ENCODE measurements at regions not wholly inside any gene's neighbourhood (a gene's known extent, or its start where the extent isn't known, plus 50 kb on each side); places are given as distances from the start of the nearest gene placed in this dataset.

DNA sequence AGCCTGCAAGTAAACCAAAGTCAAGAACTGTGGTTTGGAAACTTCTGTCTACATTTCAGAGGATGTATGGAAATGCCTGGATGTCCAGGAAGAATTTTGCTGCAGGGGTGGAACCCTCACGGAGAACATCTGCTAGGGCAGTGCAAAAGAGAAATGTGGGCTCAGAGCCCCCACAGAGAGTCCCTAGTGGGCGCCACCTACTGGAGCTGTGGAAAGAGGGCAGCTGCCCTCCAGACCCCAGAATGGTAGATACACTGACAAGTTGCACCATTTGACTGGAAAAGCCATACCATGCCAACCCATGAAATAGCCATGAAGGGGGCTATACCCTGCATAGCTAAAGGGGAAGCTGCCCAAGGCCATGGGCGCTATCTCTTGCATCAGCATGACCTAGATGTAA, 1672.4 kb downstream of the KCNT2 start:
- H3K9me3 Mint-ChIP-seq (ENCODE audit: unreplicated experiment), result no peaks in the 10 kb centered on the region
- BruUV-seq (replicated peaks), result no TSS peak
- CTCF ChIA-PET, result no interaction called here

GRCh38 chr1:194931166-194931565, 1677.1 kb downstream of the KCNT2 start:
- TF ChIP-seq, protein P1, sequence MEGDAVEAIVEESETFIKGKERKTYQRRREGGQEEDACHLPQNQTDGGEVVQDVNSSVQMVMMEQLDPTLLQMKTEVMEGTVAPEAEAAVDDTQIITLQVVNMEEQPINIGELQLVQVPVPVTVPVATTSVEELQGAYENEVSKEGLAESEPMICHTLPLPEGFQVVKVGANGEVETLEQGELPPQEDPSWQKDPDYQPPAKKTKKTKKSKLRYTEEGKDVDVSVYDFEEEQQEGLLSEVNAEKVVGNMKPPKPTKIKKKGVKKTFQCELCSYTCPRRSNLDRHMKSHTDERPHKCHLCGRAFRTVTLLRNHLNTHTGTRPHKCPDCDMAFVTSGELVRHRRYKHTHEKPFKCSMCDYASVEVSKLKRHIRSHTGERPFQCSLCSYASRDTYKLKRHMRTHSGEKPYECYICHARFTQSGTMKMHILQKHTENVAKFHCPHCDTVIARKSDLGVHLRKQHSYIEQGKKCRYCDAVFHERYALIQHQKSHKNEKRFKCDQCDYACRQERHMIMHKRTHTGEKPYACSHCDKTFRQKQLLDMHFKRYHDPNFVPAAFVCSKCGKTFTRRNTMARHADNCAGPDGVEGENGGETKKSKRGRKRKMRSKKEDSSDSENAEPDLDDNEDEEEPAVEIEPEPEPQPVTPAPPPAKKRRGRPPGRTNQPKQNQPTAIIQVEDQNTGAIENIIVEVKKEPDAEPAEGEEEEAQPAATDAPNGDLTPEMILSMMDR (IDR thresholded peaks at IDR 0.05; ENCODE audit: insufficient read depth in 1 of 2, low read depth in 1 of 2, low read length in 1 of 2, severe bottlenecking in 1 of 2, unreplicated experiment in 1 of 2), result no peak
- no peak overlapping the region for H3K4me3 ChIP-seq (ENCODE audit: low read depth, low read length)
- Mint-ChIP-seq H3K4me1 (ENCODE audit: low read depth, unreplicated experiment) (no peaks in the 10 kb centered on the region), H3K27me3 (ENCODE audit: insufficient read depth, unreplicated experiment) (no peaks in the 10 kb centered on the region), H3K27ac (ENCODE audit: unreplicated experiment) (no peak overlapping the region), H3K4me3 (ENCODE audit: unreplicated experiment) (no peak overlapping the region), H3K9me3 (ENCODE audit: unreplicated experiment) (no peaks in the 10 kb centered on the region), H3K36me3 (ENCODE audit: insufficient read depth, unreplicated experiment) (no peaks in the 10 kb centered on the region)
- H3K4me1 ChIP-seq, result no peaks in the 10 kb centered on the region
- CTCF ChIA-PET, result no interaction called here
- POLR2A ChIA-PET, result no interaction called here
- no TSS peak for BruUV-seq (replicated peaks)
- no peaks in the 10 kb centered on the region for H3K36me3 ChIP-seq (ENCODE audit: control insufficient read depth, insufficient read depth, low read length)
- no peak for DNase-seq
- H3K9me3 ChIP-seq, result no peaks in the 10 kb centered on the region
- intact Hi-C loops (cut with micrococcal nuclease; ENCODE audit: unreplicated experiment), result no loop called here
- H3K27me3 ChIP-seq (replicated peaks; ENCODE audit: control insufficient read depth, insufficient read depth, low read length), result no peaks in the 10 kb centered on the region

More for the DNA sequence above, 1672.4 kb downstream of the KCNT2 start:
- H3K27me3 ChIP-seq (replicated peaks; ENCODE audit: control insufficient read depth, insufficient read depth, low read length), result no peaks in the 10 kb centered on the region
- intact Hi-C loops (cut with micrococcal nuclease; ENCODE audit: unreplicated experiment), result no loop called here
- no peak overlapping the region for H3K27ac Mint-ChIP-seq (ENCODE audit: unreplicated experiment)
- TF ChIP-seq, protein P1 (IDR thresholded peaks at IDR 0.05; ENCODE audit: insufficient read depth in 1 of 2, low read depth in 1 of 2, low read length in 1 of 2, severe bottlenecking in 1 of 2, unreplicated experiment in 1 of 2), result no peak
- H3K4me1 ChIP-seq, result no peaks in the 10 kb centered on the region
- no peak for DNase-seq
- H3K4me3 Mint-ChIP-seq (ENCODE audit: unreplicated experiment), result no peak overlapping the region
- no peaks in the 10 kb centered on the region for H3K9me3 ChIP-seq
- H3K36me3 Mint-ChIP-seq (ENCODE audit: insufficient read depth, unreplicated experiment), result no peaks in the 10 kb centered on the region
- no peaks in the 10 kb centered on the region for H3K27me3 Mint-ChIP-seq (ENCODE audit: insufficient read depth, unreplicated experiment)
- H3K4me3 ChIP-seq (ENCODE audit: low read depth, low read length), result no peak overlapping the region
- POLR2A ChIA-PET, result no interaction called here
- H3K4me1 Mint-ChIP-seq (ENCODE audit: low read depth, unreplicated experiment), result no peaks in the 10 kb centered on the region
- H3K36me3 ChIP-seq (ENCODE audit: control insufficient read depth, insufficient read depth, low read length), result no peaks in the 10 kb centered on the region

DNA sequence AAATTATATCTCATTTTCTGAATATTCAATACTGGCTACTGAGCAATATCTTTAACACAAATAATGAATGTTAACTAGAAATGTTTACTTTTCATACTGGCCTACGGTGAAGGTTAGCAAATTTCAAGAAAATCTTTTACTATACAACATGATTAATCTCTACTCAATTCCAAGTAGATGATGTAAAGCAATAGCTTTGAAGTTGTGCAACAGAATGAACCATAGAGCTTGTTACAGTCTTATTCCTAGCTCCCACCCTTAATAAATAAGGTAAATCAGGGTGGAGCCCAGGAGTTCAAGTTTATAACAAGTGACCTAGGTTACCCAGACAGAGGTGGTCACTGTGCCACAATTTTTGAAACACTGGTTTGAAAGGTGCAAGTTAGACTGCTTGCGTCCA, 1678.1 kb downstream of the KCNT2 start:
- H3K4me1 Mint-ChIP-seq (ENCODE audit: low read depth, unreplicated experiment), result no peaks in the 10 kb centered on the region
- CTCF ChIA-PET, result no interaction called here
- no peak overlapping the region for H3K4me3 Mint-ChIP-seq (ENCODE audit: unreplicated experiment)
- Histone ChIP-seq H3K9me3 (no peaks in the 10 kb centered on the region), H3K4me1 (no peaks in the 10 kb centered on the region), H3K27me3 (replicated peaks; ENCODE audit: control insufficient read depth, insufficient read depth, low read length) (no peaks in the 10 kb centered on the region), H3K36me3 (ENCODE audit: control insufficient read depth, insufficient read depth, low read length) (no peaks in the 10 kb centered on the region), H3K4me3 (ENCODE audit: low read depth, low read length) (no peak overlapping the region)
- no peak for DNase-seq
- no peaks in the 10 kb centered on the region for H3K27me3 Mint-ChIP-seq (ENCODE audit: insufficient read depth, unreplicated experiment)
- H3K27ac Mint-ChIP-seq (ENCODE audit: unreplicated experiment), result no peak overlapping the region
- no TSS peak for BruUV-seq (replicated peaks)
- intact Hi-C loops (cut with micrococcal nuclease; ENCODE audit: unreplicated experiment), result no loop called here
- POLR2A ChIA-PET, result no interaction called here
- no peaks in the 10 kb centered on the region for H3K9me3 Mint-ChIP-seq (ENCODE audit: unreplicated experiment)
- no peaks in the 10 kb centered on the region for H3K36me3 Mint-ChIP-seq (ENCODE audit: insufficient read depth, unreplicated experiment)
- TF ChIP-seq, protein P1 (IDR thresholded peaks at IDR 0.05; ENCODE audit: insufficient read depth in 1 of 2, low read depth in 1 of 2, low read length in 1 of 2, severe bottlenecking in 1 of 2, unreplicated experiment in 1 of 2), result no peak
